ENCODE measurements at regions not wholly inside any gene's neighbourhood (a gene's known extent, or its start where the extent isn't known, plus 50 kb on each side); places are given as distances from the start of the nearest gene placed in this dataset.

- no peak for TF ChIP-seq CTCF (IDR thresholded peaks at IDR 0.05)
- TF ChIP-seq ZFX (IDR thresholded peaks at IDR 0.05; ENCODE audit: borderline replicate concordance) = no peak
These were observed 153.1 kb upstream of the CCDC54 start for GRCh38 chr3:107224026-107224596.

Data from 22Rv1 (cell line).